ENCODE measurements at regions not wholly inside any gene's neighbourhood (a gene's known extent, or its start where the extent isn't known, plus 50 kb on each side); places are given as distances from the start of the nearest gene placed in this dataset.

- Histone ChIP-seq H3K27ac (ENCODE audit: low read depth) (no peak overlapping the region), H3K4me1 (ENCODE audit: insufficient read depth) (peaks cover 7% of the 10 kb centered on the region; the same call in 1 of the 2 replicates), H4K20me1 (replicated peaks; ENCODE audit: insufficient read depth) (no peaks in the 10 kb centered on the region), H3K4me3 (no peak overlapping the region), H3K4me2 (no peak overlapping the region), H3K79me2 (replicated peaks; ENCODE audit: insufficient read depth) (no peaks in the 10 kb centered on the region), H3F3A (replicated peaks; ENCODE audit: low read depth) (no peaks in the 10 kb centered on the region), H3K9me2 (ENCODE audit: insufficient read depth) (no peaks in the 10 kb centered on the region), H3K36me3 (ENCODE audit: insufficient read depth) (no peaks in the 10 kb centered on the region), H2AFZ (no peak overlapping the region), H3K27me3 (ENCODE audit: insufficient read depth) (no peaks in the 10 kb centered on the region)
- no peaks in the 10 kb centered on the region for H3K36me3 Mint-ChIP-seq (ENCODE audit: low read depth)
- DNase-seq (ENCODE audit: low spot score), result no peak
- H3K27me3 Mint-ChIP-seq (ENCODE audit: insufficient read depth, low read depth, poor library complexity), result peaks cover 5% of the 10 kb centered on the region
- no peak overlapping the region for H3K27ac Mint-ChIP-seq
- TF ChIP-seq, protein P1, sequence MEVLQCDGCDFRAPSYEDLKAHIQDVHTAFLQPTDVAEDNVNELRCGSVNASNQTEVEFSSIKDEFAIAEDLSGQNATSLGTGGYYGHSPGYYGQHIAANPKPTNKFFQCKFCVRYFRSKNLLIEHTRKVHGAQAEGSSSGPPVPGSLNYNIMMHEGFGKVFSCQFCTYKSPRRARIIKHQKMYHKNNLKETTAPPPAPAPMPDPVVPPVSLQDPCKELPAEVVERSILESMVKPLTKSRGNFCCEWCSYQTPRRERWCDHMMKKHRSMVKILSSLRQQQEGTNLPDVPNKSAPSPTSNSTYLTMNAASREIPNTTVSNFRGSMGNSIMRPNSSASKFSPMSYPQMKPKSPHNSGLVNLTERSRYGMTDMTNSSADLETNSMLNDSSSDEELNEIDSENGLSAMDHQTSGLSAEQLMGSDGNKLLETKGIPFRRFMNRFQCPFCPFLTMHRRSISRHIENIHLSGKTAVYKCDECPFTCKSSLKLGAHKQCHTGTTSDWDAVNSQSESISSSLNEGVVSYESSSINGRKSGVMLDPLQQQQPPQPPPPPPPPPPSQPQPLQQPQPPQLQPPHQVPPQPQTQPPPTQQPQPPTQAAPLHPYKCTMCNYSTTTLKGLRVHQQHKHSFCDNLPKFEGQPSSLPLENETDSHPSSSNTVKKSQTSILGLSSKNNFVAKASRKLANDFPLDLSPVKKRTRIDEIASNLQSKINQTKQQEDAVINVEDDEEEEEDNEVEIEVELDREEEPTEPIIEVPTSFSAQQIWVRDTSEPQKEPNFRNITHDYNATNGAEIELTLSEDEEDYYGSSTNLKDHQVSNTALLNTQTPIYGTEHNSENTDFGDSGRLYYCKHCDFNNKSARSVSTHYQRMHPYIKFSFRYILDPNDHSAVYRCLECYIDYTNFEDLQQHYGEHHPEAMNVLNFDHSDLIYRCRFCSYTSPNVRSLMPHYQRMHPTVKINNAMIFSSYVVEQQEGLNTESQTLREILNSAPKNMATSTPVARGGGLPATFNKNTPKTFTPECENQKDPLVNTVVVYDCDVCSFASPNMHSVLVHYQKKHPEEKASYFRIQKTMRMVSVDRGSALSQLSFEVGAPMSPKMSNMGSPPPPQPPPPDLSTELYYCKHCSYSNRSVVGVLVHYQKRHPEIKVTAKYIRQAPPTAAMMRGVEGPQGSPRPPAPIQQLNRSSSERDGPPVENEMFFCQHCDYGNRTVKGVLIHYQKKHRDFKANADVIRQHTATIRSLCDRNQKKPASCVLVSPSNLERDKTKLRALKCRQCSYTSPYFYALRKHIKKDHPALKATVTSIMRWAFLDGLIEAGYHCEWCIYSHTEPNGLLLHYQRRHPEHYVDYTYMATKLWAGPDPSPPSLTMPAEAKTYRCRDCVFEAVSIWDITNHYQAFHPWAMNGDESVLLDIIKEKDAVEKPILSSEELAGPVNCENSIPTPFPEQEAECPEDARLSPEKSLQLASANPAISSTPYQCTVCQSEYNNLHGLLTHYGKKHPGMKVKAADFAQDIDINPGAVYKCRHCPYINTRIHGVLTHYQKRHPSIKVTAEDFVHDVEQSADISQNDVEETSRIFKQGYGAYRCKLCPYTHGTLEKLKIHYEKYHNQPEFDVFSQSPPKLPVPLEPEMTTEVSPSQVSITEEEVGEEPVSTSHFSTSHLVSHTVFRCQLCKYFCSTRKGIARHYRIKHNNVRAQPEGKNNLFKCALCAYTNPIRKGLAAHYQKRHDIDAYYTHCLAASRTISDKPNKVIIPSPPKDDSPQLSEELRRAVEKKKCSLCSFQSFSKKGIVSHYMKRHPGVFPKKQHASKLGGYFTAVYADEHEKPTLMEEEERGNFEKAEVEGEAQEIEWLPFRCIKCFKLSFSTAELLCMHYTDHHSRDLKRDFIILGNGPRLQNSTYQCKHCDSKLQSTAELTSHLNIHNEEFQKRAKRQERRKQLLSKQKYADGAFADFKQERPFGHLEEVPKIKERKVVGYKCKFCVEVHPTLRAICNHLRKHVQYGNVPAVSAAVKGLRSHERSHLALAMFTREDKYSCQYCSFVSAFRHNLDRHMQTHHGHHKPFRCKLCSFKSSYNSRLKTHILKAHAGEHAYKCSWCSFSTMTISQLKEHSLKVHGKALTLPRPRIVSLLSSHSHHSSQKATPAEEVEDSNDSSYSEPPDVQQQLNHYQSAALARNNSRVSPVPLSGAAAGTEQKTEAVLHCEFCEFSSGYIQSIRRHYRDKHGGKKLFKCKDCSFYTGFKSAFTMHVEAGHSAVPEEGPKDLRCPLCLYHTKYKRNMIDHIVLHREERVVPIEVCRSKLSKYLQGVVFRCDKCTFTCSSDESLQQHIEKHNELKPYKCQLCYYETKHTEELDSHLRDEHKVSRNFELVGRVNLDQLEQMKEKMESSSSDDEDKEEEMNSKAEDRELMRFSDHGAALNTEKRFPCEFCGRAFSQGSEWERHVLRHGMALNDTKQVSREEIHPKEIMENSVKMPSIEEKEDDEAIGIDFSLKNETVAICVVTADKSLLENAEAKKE (CRISPR knock-in tag; IDR thresholded peaks at IDR 0.05), result no peak
- TF ChIP-seq NANOG (IDR thresholded peaks at IDR 0.05; ENCODE audit: borderline replicate concordance) (no peak), JUNB (IDR thresholded peaks at IDR 0.05; ENCODE audit: unreplicated experiment) (no peak), ZNF331 (CRISPR knock-in tag; IDR thresholded peaks at IDR 0.05; ENCODE audit: low read depth) (no peak)
- H3K4me1 Mint-ChIP-seq, result peaks cover 7% of the 10 kb centered on the region
- no peak overlapping the region for H3K4me3 Mint-ChIP-seq
- H3K9me3 Mint-ChIP-seq, result no peaks in the 10 kb centered on the region; the same call in 2 of the 3 replicates
- ATAC-seq, result no peak
Observed at GRCh38 chr16:54822892-54823291, 107.8 kb upstream of the IRX5 start.

DNA sequence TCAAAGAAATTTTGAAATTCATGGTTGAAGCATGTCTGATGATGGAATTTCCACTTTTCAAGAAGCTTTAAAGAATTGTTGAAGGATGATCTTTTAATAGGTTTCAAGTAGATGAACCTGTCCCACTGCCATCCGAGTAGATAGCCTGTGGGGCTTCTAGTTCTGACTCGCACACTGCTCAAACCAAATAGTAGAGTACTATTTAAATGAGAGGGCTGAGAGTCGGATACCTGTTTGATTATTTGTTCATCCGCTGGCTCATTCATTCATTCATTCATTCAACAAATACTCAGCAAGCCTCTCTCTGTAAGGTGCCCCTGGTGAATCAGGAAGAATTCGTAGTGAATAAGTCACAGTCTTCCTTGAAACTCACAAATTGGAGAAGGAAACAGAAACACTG is 108.2 kb upstream of the IRX5 start:
- Histone ChIP-seq H3K27me3 (ENCODE audit: insufficient read depth) (no peaks in the 10 kb centered on the region), H3K79me2 (replicated peaks; ENCODE audit: insufficient read depth) (no peaks in the 10 kb centered on the region), H3K27ac (ENCODE audit: low read depth) (no peak overlapping the region), H4K20me1 (replicated peaks; ENCODE audit: insufficient read depth) (no peaks in the 10 kb centered on the region), H3F3A (replicated peaks; ENCODE audit: low read depth) (no peaks in the 10 kb centered on the region), H3K4me2 (no peak overlapping the region), H2AFZ (no peak overlapping the region), H3K9me2 (ENCODE audit: insufficient read depth) (no peaks in the 10 kb centered on the region), H3K36me3 (ENCODE audit: insufficient read depth) (no peaks in the 10 kb centered on the region), H3K4me3 (no peak overlapping the region), H3K4me1 (ENCODE audit: insufficient read depth) (peaks cover 11% of the 10 kb centered on the region; the same call in 1 of the 2 replicates)
- peaks cover 11% of the 10 kb centered on the region for H3K4me1 Mint-ChIP-seq
- ATAC-seq (no peak), DNase-seq (ENCODE audit: low spot score) (no peak)
- no peaks in the 10 kb centered on the region; the same call in 2 of the 3 replicates for H3K9me3 Mint-ChIP-seq
- H3K27me3 Mint-ChIP-seq (ENCODE audit: insufficient read depth, low read depth, poor library complexity), result peaks cover 5% of the 10 kb centered on the region
- H3K4me3 Mint-ChIP-seq, result no peak overlapping the region
- no peak overlapping the region for H3K27ac Mint-ChIP-seq
- no peaks in the 10 kb centered on the region for H3K36me3 Mint-ChIP-seq (ENCODE audit: low read depth)
- TF ChIP-seq NANOG (IDR thresholded peaks at IDR 0.05; ENCODE audit: borderline replicate concordance), result no peak
- TF ChIP-seq CTCF (conservative IDR thresholded peaks at IDR 0.05; ENCODE audit: low read depth in 2 of 2), result no peak
- TF ChIP-seq EZH2phosphoT487 (IDR thresholded peaks at IDR 0.05; ENCODE audit: unreplicated experiment), result no peak
- TF ChIP-seq POLR2AphosphoS5 (IDR thresholded peaks at IDR 0.05; ENCODE audit: low read depth), result no peak
- no peak for TF ChIP-seq STAT1 (IDR thresholded peaks at IDR 0.05; ENCODE audit: unreplicated experiment)
- no peak for TF ChIP-seq ZNF331 (CRISPR knock-in tag; IDR thresholded peaks at IDR 0.05; ENCODE audit: low read depth)
